GM21825 (cell line): ENCODE measurements at regions not wholly inside any gene's neighbourhood (a gene's known extent, or its start where the extent isn't known, plus 50 kb on each side); places are given as distances from the start of the nearest gene placed in this dataset.

Experiments used
- ATAC-seq: cut with Tn5 transposase; IDR thresholded peaks from one replicate; pipeline ENCODE4 v1.9.1; 2021; ENCODE audit warnings: mild to moderate bottlenecking, moderate library complexity; ENCODE audit not compliant: unreplicated experiment

DNA sequence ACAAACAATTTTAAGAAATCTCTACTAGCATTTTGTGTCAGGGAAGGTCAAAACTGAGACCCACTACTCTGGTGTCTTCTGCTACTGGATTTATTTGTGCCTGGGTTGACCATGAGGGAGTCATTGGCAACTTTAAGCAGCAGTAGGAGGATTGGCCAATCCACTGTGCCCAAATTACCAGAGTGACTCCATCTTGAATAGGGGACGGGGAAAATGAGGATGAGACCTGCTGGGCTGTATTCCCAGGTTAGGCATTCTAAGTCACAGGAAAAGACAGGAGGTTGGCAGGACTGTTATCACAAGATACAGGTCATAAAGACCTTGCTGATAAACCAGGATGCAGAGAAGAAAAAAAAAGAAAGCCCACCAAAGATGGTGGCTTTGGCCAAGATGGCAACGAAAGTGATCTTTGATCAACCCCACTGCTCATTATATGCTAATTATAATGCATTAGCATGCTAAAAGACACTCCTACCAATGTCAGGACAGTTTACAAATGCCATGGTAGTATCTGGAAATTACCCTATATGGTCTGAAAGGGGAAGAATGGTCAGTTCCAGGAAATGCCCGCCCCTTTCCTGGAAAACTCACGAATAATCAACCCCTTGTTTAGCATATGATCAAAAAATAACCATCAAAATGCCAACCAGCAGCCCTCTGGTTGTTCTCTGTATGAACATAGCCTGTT lies 200.9 kb downstream of the LTN1 start:
- ATAC-seq: no peak

DNA sequence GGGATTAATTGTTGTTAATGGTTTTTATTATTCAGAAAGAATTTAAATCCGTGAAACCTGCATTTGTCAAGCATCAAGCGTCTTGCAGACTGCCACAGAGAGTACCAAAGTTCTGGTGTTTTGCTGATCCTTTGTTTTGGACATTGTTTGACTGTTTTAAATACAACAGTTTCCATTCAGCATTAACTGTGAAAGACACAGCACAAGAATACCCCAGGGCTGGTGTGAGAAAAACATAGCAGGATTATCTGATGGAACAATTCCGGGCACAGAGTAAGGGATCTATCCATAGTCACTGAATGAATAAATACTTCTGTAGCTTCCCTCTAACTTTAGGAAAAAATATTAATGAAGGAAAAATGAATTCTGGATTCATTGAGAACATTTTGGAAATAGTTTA lies 202.3 kb downstream of the LTN1 start:
- no peak for ATAC-seq

DNA sequence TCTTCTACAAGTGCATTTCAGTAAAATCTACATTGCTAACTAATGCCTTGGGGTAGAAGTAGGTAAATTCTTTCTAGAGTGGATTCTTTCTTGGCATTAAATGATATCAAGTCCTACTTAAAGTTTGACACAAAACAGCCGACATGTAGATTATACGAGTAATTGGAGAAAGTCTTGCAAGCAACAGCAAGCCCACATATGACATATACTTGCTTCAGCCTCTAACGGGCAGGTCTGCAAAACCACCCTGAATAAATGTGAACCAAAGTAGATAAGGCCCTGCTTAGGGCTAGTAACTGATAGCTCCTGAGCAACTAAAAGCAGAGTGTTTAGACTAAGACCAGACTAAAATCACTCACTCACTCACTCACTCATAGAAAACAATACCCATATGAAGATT lies 203.2 kb downstream of the LTN1 start:
- ATAC-seq: no peak

DNA sequence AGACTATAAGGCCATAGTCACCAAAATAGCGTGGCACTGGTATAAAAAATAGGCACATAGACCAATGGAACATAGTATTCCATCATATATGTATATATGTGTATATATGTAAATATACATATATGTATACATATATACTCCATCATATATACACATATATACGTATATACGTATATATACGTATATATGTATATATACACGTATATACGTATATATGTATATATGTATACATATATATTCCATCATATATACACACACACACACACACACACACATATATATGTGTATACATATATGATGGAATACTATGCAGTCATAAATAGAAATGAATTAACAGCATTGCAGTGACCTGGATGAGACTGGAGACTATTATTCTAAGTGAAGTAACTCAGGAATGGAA lies 204.6 kb downstream of the LTN1 start:
- ATAC-seq: no peak

DNA sequence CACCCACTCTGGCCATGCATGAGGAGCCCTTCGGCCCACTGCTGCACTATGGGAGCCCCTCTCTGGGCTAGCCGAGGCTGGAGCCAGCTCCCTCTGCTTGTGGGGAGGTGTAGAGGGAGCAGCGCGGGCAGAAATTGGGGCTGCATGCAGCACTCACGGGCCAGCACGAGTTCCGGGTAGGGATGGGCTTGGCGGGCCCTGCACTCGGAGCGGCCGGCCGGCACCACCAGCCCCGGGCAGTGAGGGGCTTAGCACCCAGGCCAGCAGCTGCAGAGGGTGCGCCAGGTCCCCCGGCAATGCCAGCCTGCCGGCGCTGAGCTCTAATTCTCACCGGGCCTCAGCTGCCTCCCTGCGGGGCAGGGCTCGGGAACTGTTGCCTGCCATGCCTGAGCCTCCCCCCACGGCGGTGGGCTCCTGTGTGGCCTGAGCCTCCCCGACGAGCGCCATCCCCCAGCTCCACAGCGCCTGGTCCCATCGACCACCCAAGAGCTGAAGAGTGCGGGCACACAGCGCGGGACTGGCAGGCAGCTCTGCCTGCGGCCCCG lies 209.0 kb downstream of the LTN1 start:
- no peak for ATAC-seq

DNA sequence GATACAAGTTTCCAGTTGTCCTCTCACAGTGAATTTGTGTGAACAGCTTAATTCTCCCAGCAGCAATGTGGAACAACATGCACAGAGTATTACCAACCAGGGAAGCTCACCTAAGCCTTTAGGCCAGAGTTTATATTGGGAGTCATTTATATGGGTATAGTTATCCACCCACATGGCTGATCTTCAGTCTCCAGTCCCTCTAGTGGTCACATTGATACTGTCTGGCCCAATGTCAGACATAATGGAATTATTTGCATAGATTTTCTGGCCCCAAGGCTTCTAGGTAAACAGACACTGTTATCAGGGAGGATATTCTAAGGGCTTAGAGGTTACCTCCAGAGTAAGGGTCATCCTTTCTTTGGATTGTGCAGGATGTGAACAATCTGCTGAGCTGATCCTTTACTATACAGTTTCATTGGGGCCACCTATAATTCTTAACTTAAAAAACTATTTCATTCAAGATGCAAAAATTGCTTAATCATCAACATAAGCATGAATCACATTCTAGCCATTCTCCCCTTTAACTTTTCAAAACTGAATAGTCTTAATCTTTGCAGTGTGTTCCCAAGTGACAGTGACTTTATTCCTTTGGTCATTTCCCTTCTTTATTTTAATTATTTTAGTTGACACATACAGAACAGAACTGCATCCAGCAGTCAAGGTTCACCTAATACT lies 210.9 kb downstream of the LTN1 start:
- ATAC-seq: no peak

DNA sequence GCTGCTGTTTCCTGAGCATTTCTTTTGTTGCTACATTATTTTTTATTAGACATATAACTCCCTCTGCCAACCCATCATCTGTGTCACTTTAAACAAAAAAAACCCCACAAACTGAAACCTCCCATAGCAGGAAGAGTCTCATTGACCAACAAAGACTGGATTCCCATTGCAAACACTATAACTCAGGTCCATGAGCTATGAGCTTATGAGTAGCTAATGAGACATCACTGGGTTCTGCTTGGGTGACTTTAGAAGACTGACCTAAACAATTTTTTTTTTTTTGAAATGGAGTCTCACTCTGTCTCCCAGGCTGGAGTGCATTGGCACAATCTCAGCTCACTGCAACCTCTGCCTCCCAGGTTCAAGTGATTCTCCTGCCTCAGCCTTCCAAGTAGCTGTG lies 212.8 kb downstream of the LTN1 start:
- ATAC-seq: no peak

DNA sequence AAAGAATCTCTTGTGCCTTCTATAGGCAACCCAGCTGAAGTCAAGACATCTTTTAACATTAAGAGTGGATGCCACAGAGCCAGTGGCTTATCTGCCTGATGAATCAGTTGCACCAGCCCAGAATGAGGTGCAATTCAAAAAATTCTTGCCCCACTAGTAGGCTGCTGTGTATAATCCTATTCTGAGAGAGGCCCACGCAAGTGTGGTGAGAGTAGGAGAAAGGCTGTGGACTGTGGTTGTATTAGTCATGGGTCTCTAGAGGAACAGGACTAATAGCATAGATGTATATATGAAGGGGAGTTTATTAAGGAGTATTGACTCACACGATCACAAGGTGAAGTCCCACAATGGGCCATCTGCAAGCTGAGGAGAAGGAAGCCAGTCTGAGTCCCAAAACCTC lies 216.4 kb downstream of the LTN1 start:
- ATAC-seq: no peak

DNA sequence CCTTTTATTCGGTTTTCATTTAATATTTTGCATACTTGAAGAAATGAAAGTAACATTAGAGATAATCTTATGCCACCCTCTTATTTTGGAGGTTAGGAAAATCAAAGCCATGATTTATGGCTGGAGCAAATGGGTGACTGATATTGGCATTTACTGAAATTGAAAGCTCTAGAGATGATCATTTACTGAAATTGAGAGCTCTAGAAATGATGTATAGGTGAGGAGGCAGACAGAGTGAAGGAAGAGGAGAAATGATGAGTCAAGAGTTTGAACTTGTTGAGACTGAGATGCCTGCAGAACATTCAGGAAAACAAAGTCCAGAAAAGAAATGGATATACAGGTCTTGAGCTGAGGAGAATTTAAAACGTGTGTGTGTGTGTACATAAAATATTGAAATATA lies 217.6 kb downstream of the LTN1 start:
- ATAC-seq: no peak

DNA sequence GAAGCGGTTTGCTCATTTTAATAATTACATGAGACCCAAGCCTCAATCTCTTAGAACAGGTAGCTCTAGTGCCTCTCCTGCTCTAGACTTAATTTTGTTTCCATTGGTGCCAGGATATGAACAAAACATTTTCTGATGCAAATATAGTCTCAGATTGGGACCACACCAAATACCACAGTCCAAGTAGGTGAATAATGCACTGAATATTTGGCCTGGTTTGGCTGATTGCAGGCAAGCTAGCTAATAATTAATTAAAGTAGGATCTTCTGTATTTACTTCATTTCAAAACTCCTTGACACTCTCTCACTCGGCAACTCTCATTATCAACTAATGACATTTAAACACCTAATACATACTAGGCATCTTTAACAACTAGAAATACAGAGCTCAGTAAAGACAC lies 219.6 kb downstream of the LTN1 start:
- ATAC-seq: no peak

DNA sequence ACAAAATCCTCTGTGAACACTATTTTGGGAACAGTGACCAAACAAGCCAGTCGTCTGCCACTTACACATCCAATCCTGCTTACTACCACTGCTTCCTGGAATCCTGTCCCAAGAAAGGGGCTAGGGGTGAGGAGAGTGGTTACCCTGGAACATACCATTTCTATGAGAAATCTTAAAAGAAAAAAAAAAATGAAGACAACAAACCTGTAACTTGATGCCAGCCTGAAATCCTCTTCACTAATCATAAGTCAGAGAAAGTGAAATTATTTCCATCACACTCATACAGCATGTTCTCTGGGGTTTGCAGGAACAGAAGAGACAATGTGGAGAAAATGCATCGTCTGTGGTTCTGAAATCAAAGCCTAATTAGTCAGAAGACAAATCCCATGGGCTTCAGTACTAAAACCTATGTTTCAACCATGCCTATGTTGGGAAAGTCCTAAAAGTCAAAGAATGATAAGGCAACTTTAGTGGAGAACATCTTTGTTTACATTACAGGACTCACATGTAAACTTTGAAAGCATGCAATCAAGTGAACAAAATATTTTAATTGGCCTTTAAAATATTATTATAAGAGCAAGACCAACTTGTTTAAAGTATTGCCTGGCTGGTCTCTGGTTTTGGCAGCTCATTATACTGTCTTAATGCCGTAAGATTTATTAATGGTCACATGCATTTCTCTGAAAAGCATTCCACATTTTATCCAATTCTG lies 220.7 kb downstream of the LTN1 start:
- no peak for ATAC-seq

DNA sequence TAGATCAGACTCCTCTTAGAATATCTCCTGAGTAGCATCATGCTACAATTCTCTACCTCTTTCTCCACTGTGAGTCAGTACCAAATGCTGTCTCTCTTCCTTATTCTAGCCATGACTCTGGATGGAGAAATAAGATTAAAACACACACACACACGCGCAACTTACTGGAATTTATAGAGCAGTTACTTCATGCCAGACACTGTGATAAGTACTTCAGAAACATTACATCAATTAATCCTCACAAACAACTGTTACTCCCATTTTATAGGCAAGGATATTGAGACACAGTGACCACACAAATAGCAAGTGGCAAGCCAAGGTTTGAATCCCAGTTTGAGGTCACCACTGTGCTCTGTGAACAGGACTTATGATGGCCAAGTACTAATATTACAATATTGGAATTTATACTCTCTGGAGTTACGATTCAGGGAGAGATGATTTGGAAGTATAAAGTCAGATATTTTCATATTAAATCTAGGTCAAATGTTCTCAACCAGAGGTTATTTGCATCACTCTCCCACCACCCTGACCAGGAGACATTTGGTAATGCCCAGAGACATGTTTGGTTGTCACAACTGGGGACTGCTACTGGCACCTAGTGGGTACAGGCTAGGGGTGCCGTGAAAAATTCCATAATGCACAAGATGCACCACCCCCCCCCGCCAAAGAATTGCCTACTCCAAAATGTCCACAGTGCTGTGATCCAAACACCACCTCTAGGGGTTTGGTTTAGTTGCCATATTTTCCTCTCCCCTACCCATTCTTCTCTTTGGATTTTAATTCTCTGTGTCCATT lies 221.6 kb downstream of the LTN1 start:
- ATAC-seq: no peak

DNA sequence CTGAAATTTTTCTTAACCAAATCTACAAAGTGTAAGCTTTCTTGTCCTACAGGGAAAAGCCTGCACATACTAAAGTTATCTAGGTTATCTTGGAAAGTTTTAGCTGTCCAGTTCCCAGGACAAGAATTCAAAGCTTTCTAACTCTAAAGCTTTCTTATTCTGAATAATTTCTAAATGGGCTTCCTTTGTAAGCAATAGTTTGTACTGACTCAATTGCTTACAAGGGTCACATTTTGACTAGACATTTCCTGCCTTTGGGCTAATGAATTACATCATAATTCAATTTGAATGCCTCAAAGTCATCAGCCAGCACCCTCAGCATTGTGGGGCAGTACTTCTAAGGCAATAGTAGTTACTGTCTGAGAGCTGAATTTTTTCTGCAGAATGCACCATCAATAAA lies 223.0 kb downstream of the LTN1 start:
- no peak for ATAC-seq

DNA sequence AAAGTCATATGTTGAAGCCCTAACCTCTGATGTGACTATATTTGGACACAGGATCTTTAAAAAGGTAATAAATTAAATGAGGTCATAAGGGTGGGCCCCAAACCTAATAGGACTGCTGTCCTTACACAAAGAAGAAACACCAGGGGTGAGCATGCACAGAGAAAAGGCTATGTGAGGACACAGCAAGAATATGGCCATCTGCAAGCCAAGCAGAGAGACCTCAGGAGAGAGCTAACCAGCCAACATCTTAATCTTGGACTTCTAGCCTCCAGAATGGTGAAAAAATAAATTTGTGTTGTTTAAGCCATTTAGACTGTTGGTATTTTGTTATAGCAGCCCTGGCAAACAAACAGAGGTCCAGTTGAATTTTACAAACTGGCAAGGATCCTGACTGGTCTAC lies 223.9 kb downstream of the LTN1 start:
- ATAC-seq: no peak

DNA sequence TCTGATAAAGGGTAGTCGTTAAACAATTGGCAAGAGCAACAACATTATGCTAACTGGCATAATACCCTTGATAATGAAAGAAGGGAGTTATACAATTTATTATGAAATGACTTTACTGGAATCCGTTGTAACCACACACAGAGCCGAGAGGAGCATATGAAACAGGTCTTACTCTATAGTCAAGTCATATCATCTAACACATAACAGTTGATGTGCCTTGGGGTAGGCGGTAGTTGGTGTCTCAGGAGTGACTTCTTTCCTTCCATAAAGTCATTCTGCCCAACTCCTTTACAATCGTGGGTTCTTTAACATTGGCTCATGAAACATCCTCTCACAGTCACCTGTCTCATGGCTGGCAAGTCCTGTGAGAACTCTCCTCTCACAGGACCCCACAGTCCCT lies 225.2 kb downstream of the LTN1 start:
- ATAC-seq: no peak

DNA sequence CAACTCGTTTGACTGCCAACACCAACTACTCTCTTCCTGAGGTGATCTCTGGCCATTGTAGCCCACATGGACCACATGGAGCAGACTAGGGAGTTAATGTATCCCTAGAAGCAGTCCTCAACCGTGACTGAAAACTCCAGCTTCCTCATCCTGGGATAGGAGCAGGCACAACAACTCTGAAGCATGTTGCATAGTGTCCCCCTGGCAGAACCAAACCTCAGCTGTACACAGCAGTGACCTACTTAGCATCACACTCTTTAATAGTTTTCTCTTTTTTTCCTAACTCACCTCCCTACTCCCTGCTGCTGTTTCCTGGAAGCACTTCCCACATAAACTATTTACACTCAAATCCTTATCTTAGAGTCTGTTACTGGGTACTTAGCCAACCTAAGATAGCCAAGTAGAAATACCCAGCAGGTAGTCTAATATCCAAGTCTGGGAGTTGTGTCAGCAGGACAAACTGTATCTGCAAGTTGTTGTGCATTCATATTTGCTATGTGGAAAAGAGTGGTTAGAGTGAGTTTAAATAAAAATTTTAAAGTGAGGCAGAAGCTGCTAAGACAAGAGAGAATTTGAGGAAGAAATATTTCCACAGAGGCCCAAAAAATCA lies 228.8 kb downstream of the LTN1 start:
- no peak for ATAC-seq

DNA sequence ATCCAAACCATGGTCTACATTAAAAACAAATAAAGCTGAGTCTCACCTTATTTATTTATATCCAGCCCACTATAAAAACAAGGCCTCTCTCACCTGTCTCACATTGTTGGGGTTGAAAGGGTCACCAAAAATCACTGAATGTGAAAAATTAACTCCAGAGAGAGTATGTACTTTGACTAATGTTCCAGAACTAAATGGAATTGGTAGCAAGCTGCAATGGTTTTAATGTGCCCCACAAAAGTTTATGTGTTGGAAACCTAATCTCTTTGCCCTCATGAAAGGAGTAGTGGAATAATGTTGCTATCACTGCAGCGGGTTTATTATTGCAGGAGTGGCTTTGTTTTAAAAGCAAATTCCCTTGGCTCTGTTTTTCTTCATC lies 230.3 kb downstream of the LTN1 start:
- ATAC-seq: no peak

DNA sequence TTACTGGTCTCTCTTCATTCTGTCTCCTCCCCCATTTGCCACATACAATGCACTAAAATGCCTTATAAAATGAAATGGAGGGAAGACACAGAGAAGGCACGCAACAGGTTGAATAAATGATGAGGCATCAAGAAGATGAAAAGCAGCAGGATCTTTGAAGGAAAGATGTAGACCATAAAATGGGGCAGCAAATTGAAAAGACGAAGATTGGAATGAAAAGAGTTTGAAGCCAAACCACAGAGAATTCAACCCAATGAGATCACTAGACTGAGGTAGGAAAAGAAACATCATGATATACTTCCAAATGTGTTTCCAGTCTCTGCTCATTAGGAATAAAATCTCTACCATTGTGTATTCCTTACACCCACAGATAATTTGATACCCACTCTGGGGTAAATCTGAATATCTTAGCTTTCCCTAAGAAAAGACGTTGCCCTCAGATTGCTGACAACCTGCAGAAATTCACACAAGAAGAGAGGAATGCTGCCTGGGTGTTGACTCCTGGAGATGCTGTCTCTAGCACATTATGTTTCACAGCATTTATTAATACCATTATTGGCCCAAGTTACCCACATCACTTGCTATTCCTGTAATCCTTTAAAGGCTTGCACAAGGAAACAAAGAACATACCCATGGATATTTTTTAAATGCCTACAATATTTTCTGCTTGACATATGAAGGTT lies 230.9 kb downstream of the LTN1 start:
- ATAC-seq: no peak

DNA sequence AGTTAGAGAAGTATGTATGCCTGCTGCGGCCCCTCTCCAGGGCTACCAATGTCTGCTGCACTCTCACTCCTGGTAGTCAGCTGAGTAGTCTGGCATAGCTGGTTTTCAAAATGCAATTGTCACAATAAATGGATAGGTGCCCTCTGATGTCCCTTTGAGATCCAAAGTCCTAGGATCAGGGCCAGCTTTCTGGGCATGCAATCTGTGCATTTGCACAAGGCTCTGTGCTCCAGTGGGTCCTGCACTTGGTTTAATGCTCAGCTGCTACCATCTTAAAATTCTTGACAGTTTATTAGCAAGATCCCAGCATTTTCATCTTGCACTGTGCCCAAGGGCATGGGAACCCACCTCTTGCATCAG lies 233.8 kb downstream of the LTN1 start:
- ATAC-seq: no peak
